SJCRH30 (cell line): ENCODE measurements at regions not wholly inside any gene's neighbourhood (a gene's known extent, or its start where the extent isn't known, plus 50 kb on each side); places are given as distances from the start of the nearest gene placed in this dataset.
"Not testable (repeated sequence)": the region's sequence is repeated elsewhere in the genome, so short reads cannot be mapped to it uniquely, and the experiment has no call there.

ENCODE experiments used
- DNase-seq, 2 experiments: peaks; one replicate each; pipeline ENCODE4 v3.0.0-alpha.2; 2015 to 2020
- H3K27ac ChIP-seq: fragments of 250-450 bp; sonication (Bioruptor Pico); 2 replicates; pipeline ENCODE4 v1.5.1; 2020; ENCODE audit warnings: mild to moderate bottlenecking, moderate library complexity
- H3K27me3 ChIP-seq: fragments of 250-450 bp; sonication (Bioruptor Pico); 2 replicates; pipeline ENCODE4 v1.5.1; 2020; ENCODE audit warnings: mild to moderate bottlenecking, moderate library complexity
- H3K36me3 ChIP-seq: fragments of 250-450 bp; sonication (Bioruptor Pico); 2 replicates; pipeline ENCODE4 v1.5.1; 2020; ENCODE audit warnings: mild to moderate bottlenecking, moderate library complexity
- H3K4me1 ChIP-seq: fragments of 250-450 bp; sonication (Bioruptor Pico); 2 replicates; pipeline ENCODE4 v1.5.1; 2020; ENCODE audit warnings: mild to moderate bottlenecking, moderate library complexity
- H3K4me3 ChIP-seq: fragments of 250-450 bp; sonication (Bioruptor Pico); 2 replicates; pipeline ENCODE4 v1.5.1; 2020; ENCODE audit warnings: mild to moderate bottlenecking, moderate library complexity
- H3K9me3 ChIP-seq: fragments of 250-450 bp; sonication (Bioruptor Pico); replicated peaks from 2 replicates; pipeline ENCODE4 v1.5.1; 2020; ENCODE audit warnings: mild to moderate bottlenecking, moderate library complexity

GRCh38 chr9:42385574-42386120, 202.2 kb downstream of the SPATA31A6 start:
- not testable (repeated sequence) for H3K36me3 ChIP-seq, DNase-seq, H3K27ac ChIP-seq, H3K4me1 ChIP-seq, H3K9me3 ChIP-seq, H3K27me3 ChIP-seq, H3K4me3 ChIP-seq

GRCh38 chr9:42386477-42386876, 203.0 kb downstream of the SPATA31A6 start:
- Histone ChIP-seq H3K36me3 (no peaks in the 10 kb centered on the region), H3K4me1 (no peaks in the 10 kb centered on the region), H3K4me3 (no peak overlapping the region), H3K27ac (no peak overlapping the region), H3K27me3 (peaks cover 5% of the 10 kb centered on the region), H3K9me3 (no peaks in the 10 kb centered on the region; the same call in 1 of the 2 replicates)
- no peak for DNase-seq

- Histone ChIP-seq H3K27me3 (peaks cover 5% of the 10 kb centered on the region), H3K4me1 (no peaks in the 10 kb centered on the region), H3K9me3 (no peaks in the 10 kb centered on the region; the same call in 1 of the 2 replicates), H3K36me3 (no peaks in the 10 kb centered on the region), H3K4me3 (no peak overlapping the region), H3K27ac (no peak overlapping the region)
- DNase-seq, result no peak
These were observed 204.8 kb downstream of the SPATA31A6 start for GRCh38 chr9:42388146-42388690.

- Histone ChIP-seq H3K4me3 (no peak overlapping the region), H3K27me3 (peaks cover 5% of the 10 kb centered on the region), H3K36me3 (no peaks in the 10 kb centered on the region), H3K4me1 (no peaks in the 10 kb centered on the region), H3K9me3 (no peaks in the 10 kb centered on the region; the same call in 1 of the 2 replicates), H3K27ac (no peak overlapping the region)
- DNase-seq, result no peak
These were observed 205.4 kb downstream of the SPATA31A6 start for GRCh38 chr9:42388846-42389245.

GRCh38 chr9:42392773-42393455, 209.5 kb downstream of the SPATA31A6 start:
- H3K4me1 ChIP-seq, DNase-seq, H3K9me3 ChIP-seq, H3K36me3 ChIP-seq, H3K27me3 ChIP-seq, H3K27ac ChIP-seq, H3K4me3 ChIP-seq: not testable (repeated sequence)

GRCh38 chr9:42396318-42396717, 212.9 kb downstream of the SPATA31A6 start:
- H3K4me1 ChIP-seq, result no peaks in the 10 kb centered on the region
- no peak overlapping the region for H3K27ac ChIP-seq
- H3K27me3 ChIP-seq, result no peaks in the 10 kb centered on the region
- H3K4me3 ChIP-seq, result no peak overlapping the region
- no peaks in the 10 kb centered on the region for H3K9me3 ChIP-seq
- H3K36me3 ChIP-seq, result no peaks in the 10 kb centered on the region
- no peak for DNase-seq

GRCh38 chr9:42397336-42397735, 213.9 kb downstream of the SPATA31A6 start:
- H3K27ac ChIP-seq, H3K4me1 ChIP-seq, H3K36me3 ChIP-seq, H3K9me3 ChIP-seq, DNase-seq, H3K27me3 ChIP-seq, H3K4me3 ChIP-seq: not testable (repeated sequence)

GRCh38 chr9:42402919-42403318, 219.5 kb downstream of the SPATA31A6 start:
- H3K27me3 ChIP-seq, H3K9me3 ChIP-seq, DNase-seq, H3K4me1 ChIP-seq, H3K4me3 ChIP-seq, H3K27ac ChIP-seq, H3K36me3 ChIP-seq: not testable (repeated sequence)

GRCh38 chr9:42409581-42409980, 226.1 kb downstream of the SPATA31A6 start:
- not testable (repeated sequence) for DNase-seq, H3K9me3 ChIP-seq, H3K36me3 ChIP-seq, H3K4me3 ChIP-seq, H3K27ac ChIP-seq, H3K4me1 ChIP-seq, H3K27me3 ChIP-seq

GRCh38 chr9:42412354-42412753, 228.9 kb downstream of the SPATA31A6 start:
- not testable (repeated sequence) for H3K4me1 ChIP-seq, H3K4me3 ChIP-seq, H3K27ac ChIP-seq, DNase-seq, H3K27me3 ChIP-seq, H3K9me3 ChIP-seq, H3K36me3 ChIP-seq

- H3K4me1 ChIP-seq, DNase-seq: not testable (repeated sequence)
These were observed 231.4 kb downstream of the SPATA31A6 start for GRCh38 chr9:42414865-42415264.

GRCh38 chr9:42419652-42420051, 236.2 kb downstream of the SPATA31A6 start:
- DNase-seq, H3K4me1 ChIP-seq, H3K27ac ChIP-seq: not testable (repeated sequence)

More at GRCh38 chr9:42414865-42415264, 231.4 kb downstream of the SPATA31A6 start:
- not testable (repeated sequence) for H3K4me3 ChIP-seq, H3K27ac ChIP-seq, H3K27me3 ChIP-seq, H3K9me3 ChIP-seq, H3K36me3 ChIP-seq

GRCh38 chr9:42420324-42420723, 236.9 kb downstream of the SPATA31A6 start:
- H3K9me3 ChIP-seq, H3K27ac ChIP-seq, H3K4me1 ChIP-seq, H3K4me3 ChIP-seq, DNase-seq, H3K36me3 ChIP-seq, H3K27me3 ChIP-seq: not testable (repeated sequence)

More at GRCh38 chr9:42419652-42420051, 236.2 kb downstream of the SPATA31A6 start:
- H3K4me3 ChIP-seq, H3K9me3 ChIP-seq, H3K27me3 ChIP-seq, H3K36me3 ChIP-seq: not testable (repeated sequence)

- H3K9me3 ChIP-seq, H3K36me3 ChIP-seq, H3K27ac ChIP-seq, DNase-seq, H3K27me3 ChIP-seq, H3K4me3 ChIP-seq, H3K4me1 ChIP-seq: not testable (repeated sequence)
These were observed 238.2 kb downstream of the SPATA31A6 start for GRCh38 chr9:42421630-42422029.

- DNase-seq, H3K27ac ChIP-seq, H3K4me1 ChIP-seq, H3K4me3 ChIP-seq, H3K27me3 ChIP-seq, H3K36me3 ChIP-seq, H3K9me3 ChIP-seq: not testable (repeated sequence)
These were observed 247.5 kb downstream of the SPATA31A6 start for GRCh38 chr9:42430674-42431615.
